ENCODE measurements at regions not wholly inside any gene's neighbourhood (a gene's known extent, or its start where the extent isn't known, plus 50 kb on each side); places are given as distances from the start of the nearest gene placed in this dataset.

DNA sequence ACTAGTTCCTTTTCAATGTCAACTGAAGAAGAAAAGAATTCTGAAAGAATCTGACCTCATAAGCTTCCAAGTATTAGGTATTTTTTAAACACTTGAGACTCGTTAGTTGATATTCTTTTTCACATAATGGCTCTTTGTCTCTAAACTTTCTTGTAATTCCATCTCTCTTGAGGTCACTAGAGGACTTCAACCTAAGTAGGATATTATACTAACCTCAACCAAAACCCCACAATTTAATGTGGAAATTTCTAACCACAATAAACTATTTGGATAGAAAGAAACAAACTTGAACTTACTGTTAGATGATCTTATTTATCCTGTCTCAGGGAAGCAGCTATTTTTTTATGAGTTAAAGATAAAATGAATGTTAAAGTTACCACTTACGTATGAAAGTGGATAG lies 206.9 kb upstream of the FSIP2 start:
- TF ChIP-seq, protein P1, sequence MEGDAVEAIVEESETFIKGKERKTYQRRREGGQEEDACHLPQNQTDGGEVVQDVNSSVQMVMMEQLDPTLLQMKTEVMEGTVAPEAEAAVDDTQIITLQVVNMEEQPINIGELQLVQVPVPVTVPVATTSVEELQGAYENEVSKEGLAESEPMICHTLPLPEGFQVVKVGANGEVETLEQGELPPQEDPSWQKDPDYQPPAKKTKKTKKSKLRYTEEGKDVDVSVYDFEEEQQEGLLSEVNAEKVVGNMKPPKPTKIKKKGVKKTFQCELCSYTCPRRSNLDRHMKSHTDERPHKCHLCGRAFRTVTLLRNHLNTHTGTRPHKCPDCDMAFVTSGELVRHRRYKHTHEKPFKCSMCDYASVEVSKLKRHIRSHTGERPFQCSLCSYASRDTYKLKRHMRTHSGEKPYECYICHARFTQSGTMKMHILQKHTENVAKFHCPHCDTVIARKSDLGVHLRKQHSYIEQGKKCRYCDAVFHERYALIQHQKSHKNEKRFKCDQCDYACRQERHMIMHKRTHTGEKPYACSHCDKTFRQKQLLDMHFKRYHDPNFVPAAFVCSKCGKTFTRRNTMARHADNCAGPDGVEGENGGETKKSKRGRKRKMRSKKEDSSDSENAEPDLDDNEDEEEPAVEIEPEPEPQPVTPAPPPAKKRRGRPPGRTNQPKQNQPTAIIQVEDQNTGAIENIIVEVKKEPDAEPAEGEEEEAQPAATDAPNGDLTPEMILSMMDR (IDR thresholded peaks at IDR 0.05; ENCODE audit: poor library complexity), result no peak
- TF ChIP-seq EZH2 (IDR thresholded peaks at IDR 0.05; ENCODE audit: borderline replicate concordance) (no peak), EZH2phosphoT487 (IDR thresholded peaks at IDR 0.05; ENCODE audit: low read depth, severe bottlenecking, unreplicated experiment) (no peak)

All from hepatocyte (in vitro differentiated cells).